Activated T-cell treated with anti-CD3 and anti-CD28 coated beads, Interleukin-2, amount 50 U/mL, for 4 hours (primary cell): ENCODE measurements at regions not wholly inside any gene's neighbourhood (a gene's known extent, or its start where the extent isn't known, plus 50 kb on each side); places are given as distances from the start of the nearest gene placed in this dataset.

Source experiments
- ATAC-seq, 2 donors: fragments of 200-7000 bp; cut with Tn5 transposase; one replicate each; pipeline ENCODE4 v1.10.0; 2021
- DNase-seq: peaks from one replicate; pipeline ENCODE4 v3.0.0-alpha.2; 2020
- H3K27me3 Mint-ChIP-seq: one replicate; pipeline ENCODE4 v1.8.0; 2021; ENCODE audit warnings: low read depth, mixed read lengths
- H3K36me3 Mint-ChIP-seq: one replicate; pipeline ENCODE4 v1.8.0; 2022; ENCODE audit warnings: mixed read lengths; ENCODE audit not compliant: insufficient read depth
- H3K4me1 Mint-ChIP-seq: one replicate; pipeline ENCODE4 v1.8.0; 2021; ENCODE audit warnings: low read depth, mixed read lengths
- H3K4me3 Mint-ChIP-seq: one replicate; pipeline ENCODE4 v1.8.0; 2021; ENCODE audit warnings: mild to moderate bottlenecking, moderate library complexity, mixed read lengths
- H3K9me3 Mint-ChIP-seq: one replicate; pipeline ENCODE4 v1.8.0; 2021; ENCODE audit warnings: mixed read lengths

DNA sequence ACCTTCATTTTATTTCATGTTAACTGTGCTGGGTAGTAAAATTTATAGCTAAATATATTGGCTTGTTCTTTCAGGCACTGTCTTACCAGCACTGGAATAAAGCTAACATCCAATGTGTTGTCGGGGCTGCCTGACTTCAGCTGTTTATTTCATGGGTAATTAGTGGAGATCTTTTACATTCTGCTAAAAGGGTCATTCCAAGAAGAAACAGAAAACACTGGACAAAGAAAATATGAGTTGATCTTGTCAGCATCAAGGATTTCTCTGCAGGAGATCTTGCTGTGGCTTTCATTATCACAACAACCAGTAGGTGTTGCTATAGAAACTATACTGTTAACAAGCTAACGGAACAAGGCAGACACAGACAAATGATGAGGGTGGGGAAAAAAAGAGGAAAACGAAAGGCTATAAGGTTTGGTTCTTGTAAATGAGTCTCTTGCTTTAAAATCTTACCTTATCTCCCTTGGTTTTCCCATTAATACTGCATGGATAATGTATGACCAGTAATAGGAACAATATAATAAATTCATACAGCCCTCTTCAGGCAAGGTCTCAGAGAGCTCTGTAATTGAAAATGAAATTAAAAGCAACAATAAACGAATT, 206.8 kb downstream of the SIM1 start:
- ATAC-seq (no peak), DNase-seq (no peak)
- H3K4me3 Mint-ChIP-seq, result peak overlapping the region; percentile 56
- H3K4me1 Mint-ChIP-seq, result peaks cover 2% of the 10 kb centered on the region
- no peaks in the 10 kb centered on the region for H3K9me3 Mint-ChIP-seq
- peaks cover 2% of the 10 kb centered on the region for H3K27me3 Mint-ChIP-seq
- H3K36me3 Mint-ChIP-seq, result no peaks in the 10 kb centered on the region

DNA sequence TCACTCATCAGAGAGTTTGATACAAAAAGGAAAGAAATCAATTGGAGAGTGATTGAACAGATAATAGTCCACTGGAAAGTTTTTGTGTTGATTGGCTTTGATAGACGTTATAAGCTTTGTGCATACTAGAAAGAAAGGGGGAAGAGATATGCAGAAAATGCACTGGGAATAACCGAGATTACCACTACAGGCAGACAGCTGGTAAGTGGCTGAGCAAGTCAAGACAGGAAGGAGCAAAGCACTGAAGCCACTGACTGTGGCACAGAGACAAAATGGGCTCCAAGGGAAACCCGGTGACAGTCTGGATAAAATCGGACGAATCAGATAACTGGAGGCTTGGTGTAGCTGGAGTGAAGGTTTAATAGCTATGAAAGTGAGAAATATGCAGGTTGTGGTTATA, 209.0 kb downstream of the SIM1 start:
- no peaks in the 10 kb centered on the region for H3K9me3 Mint-ChIP-seq
- H3K4me1 Mint-ChIP-seq, result peaks cover 2% of the 10 kb centered on the region
- DNase-seq, result no peak
- H3K4me3 Mint-ChIP-seq, result no peak overlapping the region
- H3K36me3 Mint-ChIP-seq, result no peaks in the 10 kb centered on the region
- no peak for ATAC-seq
- no peaks in the 10 kb centered on the region for H3K27me3 Mint-ChIP-seq

DNA sequence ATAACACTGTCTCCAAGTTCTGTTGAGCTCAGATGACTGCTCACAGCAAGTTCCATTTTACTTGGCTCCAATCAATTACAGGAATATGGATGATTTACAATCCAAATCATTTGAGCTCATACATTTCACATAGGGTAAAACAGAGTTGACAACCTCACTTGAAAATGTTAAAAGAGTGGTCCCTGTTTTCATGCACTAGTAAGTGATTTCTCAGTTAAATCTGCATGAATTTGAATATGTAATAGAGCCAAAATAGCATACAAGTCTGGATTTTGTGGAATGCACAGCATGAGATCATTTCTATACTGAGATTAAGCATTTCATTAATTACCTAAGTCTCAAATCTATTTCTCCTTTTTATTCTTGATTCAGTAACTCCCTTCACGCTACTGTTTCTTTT, 217.6 kb downstream of the SIM1 start:
- H3K4me3 Mint-ChIP-seq, result no peak overlapping the region
- H3K9me3 Mint-ChIP-seq, result no peaks in the 10 kb centered on the region

DNA sequence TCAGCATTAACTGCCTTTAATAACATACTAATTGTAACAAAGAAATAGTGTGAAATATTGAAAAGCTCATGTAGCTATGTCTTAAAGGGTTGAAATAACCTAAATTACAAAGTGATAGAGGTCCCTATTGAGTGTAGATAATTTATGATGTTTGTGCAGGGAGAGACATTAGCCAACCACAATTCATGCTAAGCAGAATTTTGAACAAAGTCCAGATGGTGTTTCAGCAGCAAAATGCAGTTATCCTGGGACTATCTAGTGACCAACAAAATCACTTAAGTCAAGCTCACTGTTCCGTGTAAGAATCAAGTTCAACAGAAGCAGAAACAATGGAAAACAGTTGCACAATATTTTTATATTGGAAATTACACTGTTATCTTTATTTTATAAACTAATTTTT, 218.5 kb downstream of the SIM1 start:
- Mint-ChIP-seq H3K4me1 (no peaks in the 10 kb centered on the region), H3K4me3 (no peak overlapping the region), H3K27me3 (peaks cover 2% of the 10 kb centered on the region), H3K9me3 (no peaks in the 10 kb centered on the region), H3K36me3 (no peaks in the 10 kb centered on the region)
- no peak for ATAC-seq
- DNase-seq, result no peak

More for the DNA sequence above, 217.6 kb downstream of the SIM1 start:
- H3K36me3 Mint-ChIP-seq, result no peaks in the 10 kb centered on the region
- H3K4me1 Mint-ChIP-seq, result no peaks in the 10 kb centered on the region
- ATAC-seq (no peak), DNase-seq (no peak)
- H3K27me3 Mint-ChIP-seq, result peaks cover 2% of the 10 kb centered on the region

DNA sequence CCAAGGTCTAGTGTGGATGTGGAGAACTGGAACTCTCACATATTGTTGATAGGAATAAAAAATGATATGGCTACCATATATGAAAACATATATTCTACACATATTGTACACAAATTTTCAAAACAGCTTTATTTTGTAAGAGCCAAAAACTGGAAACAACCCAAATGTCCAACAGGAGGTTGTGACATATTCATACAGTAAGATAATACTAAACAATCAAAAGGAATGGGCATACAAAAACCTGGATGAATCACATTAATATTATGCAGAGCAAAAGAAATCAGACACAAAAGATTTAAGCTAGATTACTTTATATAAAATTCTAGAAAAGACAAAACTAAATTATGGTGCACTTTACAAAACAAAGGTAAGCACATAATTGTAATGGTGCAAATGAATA, 223.9 kb downstream of the SIM1 start:
- Mint-ChIP-seq H3K36me3 (no peaks in the 10 kb centered on the region), H3K4me1 (no peaks in the 10 kb centered on the region), H3K27me3 (peaks cover 1% of the 10 kb centered on the region), H3K4me3 (no peak overlapping the region), H3K9me3 (no peaks in the 10 kb centered on the region)
- DNase-seq (no peak), ATAC-seq (no peak)

DNA sequence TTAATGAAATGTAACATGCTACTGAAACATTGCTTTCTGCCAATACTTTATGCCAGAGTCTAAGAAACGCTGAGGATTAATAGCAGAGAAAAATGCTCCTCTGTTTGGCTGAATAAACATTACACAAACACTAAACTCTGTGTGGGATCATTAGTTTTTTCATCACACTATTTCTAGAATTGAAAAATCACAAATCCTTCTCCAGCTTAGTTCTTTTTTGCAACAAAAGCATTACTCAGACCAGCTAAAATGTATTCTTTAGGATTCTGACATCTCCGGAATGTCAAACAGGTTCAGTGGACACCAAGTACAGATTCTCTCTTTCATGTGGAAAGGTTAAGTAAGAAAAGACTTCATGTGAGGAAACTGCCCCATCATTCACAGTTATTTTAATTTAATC, 226.9 kb downstream of the SIM1 start:
- DNase-seq (no peak), ATAC-seq (no peak)
- H3K9me3 Mint-ChIP-seq, result no peaks in the 10 kb centered on the region
- no peaks in the 10 kb centered on the region for H3K4me1 Mint-ChIP-seq
- H3K4me3 Mint-ChIP-seq, result no peak overlapping the region
- H3K36me3 Mint-ChIP-seq, result no peaks in the 10 kb centered on the region
- H3K27me3 Mint-ChIP-seq, result peaks cover 8% of the 10 kb centered on the region

DNA sequence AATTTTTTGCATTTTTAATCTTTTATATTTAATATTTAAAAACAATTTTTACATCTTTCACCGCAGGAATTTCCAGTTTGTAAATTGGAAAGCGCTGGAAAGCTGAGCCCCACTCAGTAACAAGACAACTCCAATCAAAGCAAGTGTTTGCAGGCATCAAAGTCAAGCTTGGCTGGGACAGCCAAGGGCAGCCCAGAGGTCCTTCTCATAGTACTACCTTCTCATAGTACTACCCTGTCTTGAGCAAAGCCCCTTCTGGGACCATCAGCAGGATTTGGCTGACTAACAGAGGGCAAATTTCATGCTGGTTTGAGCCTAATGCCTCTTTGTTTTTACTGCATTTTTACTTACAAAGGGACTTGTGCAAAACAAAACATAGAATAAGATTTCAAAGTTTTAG, 228.3 kb downstream of the SIM1 start:
- H3K36me3 Mint-ChIP-seq, result no peaks in the 10 kb centered on the region
- peaks cover 8% of the 10 kb centered on the region for H3K27me3 Mint-ChIP-seq
- H3K9me3 Mint-ChIP-seq, result no peaks in the 10 kb centered on the region
- H3K4me3 Mint-ChIP-seq, result no peak overlapping the region
- no peak for DNase-seq
- no peak for ATAC-seq
- H3K4me1 Mint-ChIP-seq, result no peaks in the 10 kb centered on the region

DNA sequence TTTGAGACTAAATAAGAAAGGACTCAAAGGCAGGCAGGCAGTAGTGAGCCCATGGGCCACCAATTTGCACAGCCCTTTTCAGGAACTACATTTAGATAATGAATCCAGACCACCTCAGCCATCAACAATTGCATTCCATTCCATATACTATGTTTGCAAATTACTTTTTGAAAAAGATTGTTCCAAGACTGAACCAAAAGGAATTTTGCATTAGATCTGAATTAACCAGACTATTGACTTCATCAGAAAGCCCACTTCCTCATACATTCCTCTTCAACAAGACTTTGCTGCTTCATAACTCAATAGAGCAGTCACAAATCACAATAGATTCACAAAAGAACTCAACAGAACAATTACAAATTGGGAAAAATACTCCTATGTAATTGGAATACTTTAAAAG, 229.1 kb downstream of the SIM1 start:
- H3K4me1 Mint-ChIP-seq, result peaks cover 1% of the 10 kb centered on the region
- peaks cover 8% of the 10 kb centered on the region for H3K27me3 Mint-ChIP-seq
- DNase-seq, result no peak
- H3K4me3 Mint-ChIP-seq, result no peak overlapping the region
- H3K9me3 Mint-ChIP-seq, result no peaks in the 10 kb centered on the region
- no peaks in the 10 kb centered on the region for H3K36me3 Mint-ChIP-seq
- no peak for ATAC-seq

DNA sequence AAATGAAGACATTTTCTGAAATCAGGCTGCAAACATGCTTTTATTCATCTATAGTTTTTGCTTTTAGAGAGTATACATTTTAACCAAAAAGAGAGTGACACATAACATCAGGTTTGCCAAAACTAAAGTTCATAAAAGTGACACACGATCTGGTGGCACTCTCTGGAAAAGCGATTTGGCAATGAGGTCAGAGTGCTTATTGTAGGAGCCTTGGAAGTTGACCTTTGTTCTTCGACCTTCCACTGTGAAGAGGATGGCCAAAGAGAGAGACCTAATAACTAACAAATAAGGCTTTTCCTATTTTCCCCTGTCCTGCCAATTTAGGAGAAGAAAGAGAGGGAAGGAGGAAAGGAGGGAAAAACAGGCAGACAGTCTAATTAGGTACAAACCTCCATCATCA, 230.1 kb downstream of the SIM1 start:
- DNase-seq, result no peak
- no peaks in the 10 kb centered on the region for H3K36me3 Mint-ChIP-seq
- no peaks in the 10 kb centered on the region for H3K9me3 Mint-ChIP-seq
- no peak overlapping the region for H3K4me3 Mint-ChIP-seq
- H3K27me3 Mint-ChIP-seq, result peaks cover 8% of the 10 kb centered on the region
- no peak for ATAC-seq
- H3K4me1 Mint-ChIP-seq, result peaks cover 8% of the 10 kb centered on the region

DNA sequence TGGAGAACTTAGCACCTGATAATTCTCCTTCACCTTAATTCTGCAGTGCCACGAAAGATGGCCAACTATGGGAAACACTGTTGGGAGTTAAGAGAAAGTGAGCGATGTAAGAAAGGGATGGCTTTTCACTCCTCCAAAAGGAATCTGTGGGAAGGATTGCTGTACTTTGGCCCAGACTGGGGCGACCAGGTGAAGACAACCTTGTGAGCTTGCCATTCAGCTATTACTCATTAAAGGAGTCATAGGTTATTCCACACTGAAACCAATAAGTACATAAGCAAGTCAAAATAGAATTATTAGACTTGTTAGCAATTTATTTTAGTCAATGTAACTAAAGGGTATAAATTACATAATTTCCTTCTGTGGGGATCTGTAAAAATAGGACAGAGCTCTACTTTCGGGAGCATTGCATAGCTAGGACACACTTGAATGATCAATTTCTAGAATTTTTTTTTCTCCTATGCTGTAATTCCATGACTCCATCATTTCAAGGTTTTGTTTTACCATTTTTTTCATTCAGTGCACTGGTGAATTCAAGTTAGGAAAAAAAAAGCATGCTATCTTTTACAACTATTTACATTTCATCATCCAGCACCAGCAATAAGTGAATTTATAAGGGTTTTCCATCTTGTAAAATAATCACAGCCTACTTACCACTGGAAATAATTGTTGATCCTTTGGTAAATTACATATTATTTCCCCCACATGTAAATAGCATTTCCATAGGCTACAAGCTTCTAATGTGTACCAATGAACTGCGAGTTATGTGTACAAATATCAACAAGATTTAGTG, 231.7 kb downstream of the SIM1 start:
- Mint-ChIP-seq H3K27me3 (peaks cover 16% of the 10 kb centered on the region), H3K36me3 (no peaks in the 10 kb centered on the region), H3K4me1 (peaks cover 16% of the 10 kb centered on the region), H3K4me3 (no peak overlapping the region), H3K9me3 (no peaks in the 10 kb centered on the region)
- ATAC-seq (no peak), DNase-seq (no peak)

DNA sequence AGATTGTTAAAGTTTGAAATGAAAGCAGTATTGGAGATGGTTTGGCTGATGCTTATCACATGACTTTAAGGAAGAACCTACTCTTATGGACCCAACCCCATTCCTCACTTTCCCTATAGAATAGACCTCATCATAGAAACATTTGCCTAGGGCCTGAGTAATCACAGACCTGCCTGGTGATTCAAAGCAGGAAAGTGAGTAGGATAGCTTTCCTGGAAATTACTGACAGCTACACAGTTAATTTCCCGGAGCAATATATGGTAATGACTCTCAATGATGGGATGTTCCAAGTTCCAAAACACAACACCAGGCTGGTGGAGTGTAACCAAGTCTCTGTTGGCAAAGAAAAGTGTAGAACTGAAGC, 233.8 kb downstream of the SIM1 start:
- ATAC-seq, result peak in 1 of 2 donors; percentile 15
- Mint-ChIP-seq H3K27me3 (peaks cover 20% of the 10 kb centered on the region), H3K4me1 (peaks cover 19% of the 10 kb centered on the region), H3K36me3 (no peaks in the 10 kb centered on the region), H3K9me3 (no peaks in the 10 kb centered on the region), H3K4me3 (no peak overlapping the region)
- DNase-seq, result no peak

DNA sequence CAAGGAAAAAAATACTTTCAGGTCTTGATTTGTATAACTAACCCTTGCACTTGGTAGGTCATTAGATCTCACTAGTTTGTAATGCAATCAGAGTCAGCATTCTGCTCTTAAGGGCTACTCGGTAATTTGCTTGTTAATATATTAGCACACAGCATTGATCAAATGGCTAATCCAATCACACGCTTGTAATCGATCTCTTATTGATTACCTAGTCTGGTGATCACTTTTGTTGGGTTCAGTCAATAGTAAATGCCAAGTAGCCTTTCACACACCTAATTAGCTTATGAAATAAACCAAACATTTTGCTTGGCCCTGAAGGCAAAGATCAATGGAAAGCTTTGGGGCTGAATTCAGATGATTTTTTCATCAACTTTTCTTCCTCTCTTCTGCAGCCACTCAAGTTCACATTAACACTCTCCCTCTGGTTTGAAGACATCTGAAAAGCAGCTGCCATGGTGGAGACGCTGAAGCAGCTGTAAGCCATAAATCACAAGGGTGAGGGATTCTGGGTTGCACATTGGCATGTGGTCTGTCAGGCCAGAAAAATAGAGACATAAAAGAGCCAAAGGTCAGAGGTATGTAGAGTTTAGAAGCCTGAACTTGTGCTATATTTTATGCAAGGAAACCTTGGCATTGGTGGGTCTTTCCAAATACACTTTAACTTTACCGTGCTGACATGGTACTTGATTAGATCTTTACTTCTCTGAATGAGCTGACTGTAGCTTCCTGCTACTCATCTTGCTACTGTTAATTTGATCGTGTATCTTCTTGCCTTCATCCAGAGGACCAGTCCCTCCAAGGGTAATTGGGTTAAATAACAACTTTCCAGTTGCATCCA, 234.4 kb downstream of the SIM1 start:
- ATAC-seq, result no peak
- Mint-ChIP-seq H3K36me3 (no peaks in the 10 kb centered on the region), H3K4me3 (no peak overlapping the region)

DNA sequence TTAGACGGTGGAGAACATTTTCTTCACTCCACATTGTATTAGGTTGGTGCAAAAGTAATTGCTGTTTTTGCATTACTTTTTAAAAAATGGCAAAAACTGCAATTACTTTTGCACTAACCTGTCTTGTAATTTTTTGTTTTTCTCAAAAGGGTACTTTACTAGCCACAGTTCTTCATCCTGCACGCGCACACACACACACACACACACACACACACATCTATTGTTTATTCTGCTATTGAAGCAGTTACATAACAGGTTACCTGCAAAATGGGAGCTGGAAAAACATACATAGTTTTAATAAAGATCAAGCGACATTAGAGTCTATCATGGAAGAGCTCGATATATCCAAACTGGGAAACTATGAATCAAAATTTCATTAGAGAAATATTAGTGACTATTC, 235.2 kb downstream of the SIM1 start:
- ATAC-seq (no peak), DNase-seq (no peak)
- Mint-ChIP-seq H3K4me3 (no peak overlapping the region), H3K36me3 (no peaks in the 10 kb centered on the region), H3K27me3 (peaks cover 12% of the 10 kb centered on the region), H3K4me1 (peaks cover 19% of the 10 kb centered on the region), H3K9me3 (no peaks in the 10 kb centered on the region)

More for the DNA sequence above, 234.4 kb downstream of the SIM1 start:
- Mint-ChIP-seq H3K9me3 (no peaks in the 10 kb centered on the region), H3K27me3 (peaks cover 14% of the 10 kb centered on the region), H3K4me1 (peaks cover 19% of the 10 kb centered on the region)
- no peak for DNase-seq

DNA sequence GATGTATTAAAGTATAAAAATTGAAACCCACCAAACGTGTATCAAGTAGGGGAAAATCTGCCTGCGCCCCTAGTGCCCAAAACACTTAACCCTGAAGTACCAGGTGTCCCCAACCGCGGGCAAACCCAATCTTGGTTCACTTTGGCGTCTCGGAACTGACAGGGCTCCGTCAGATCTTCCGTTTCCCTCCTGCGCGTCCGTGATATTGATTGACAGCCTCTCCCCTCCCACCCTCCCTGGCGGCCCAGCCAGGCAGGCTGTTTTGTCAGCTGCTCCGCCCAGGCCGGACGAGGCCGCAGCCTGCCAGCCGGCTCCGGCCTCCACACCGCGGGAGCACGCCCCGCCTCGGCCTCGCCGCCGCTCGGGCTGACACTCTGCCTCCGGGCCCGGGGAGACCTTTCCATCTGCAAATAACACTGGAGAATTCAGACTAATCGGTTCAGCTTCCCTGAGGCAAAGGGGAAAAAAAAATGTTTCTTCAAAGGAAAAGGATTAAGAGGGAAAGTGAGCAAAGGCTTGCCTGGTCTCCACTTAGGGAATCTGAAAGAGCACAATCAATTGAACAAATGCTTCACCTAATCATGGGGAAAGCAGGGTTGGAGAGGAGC, 234.9 kb upstream of the MCHR2 start:
- ATAC-seq (peak; percentile 49 to 73), DNase-seq (peak; percentile 6)
- Mint-ChIP-seq H3K9me3 (no peaks in the 10 kb centered on the region), H3K36me3 (no peaks in the 10 kb centered on the region), H3K4me1 (peaks cover 19% of the 10 kb centered on the region), H3K4me3 (peak overlapping the region; percentile 62), H3K27me3 (peaks cover 11% of the 10 kb centered on the region)
